Natural killer cell (primary cell): ENCODE measurements at regions not wholly inside any gene's neighbourhood (a gene's known extent, or its start where the extent isn't known, plus 50 kb on each side); places are given as distances from the start of the nearest gene placed in this dataset.

Source experiments
- ATAC-seq, 3 donors: fragments of 150-1000 bp in 2 of 3; fragments of 200-7000 bp in 1 of 3; cut with Tn5 transposase; 1 replicate in 1 of 3; 2 replicates in 2 of 3; pipeline ENCODE4 v1.10.0; 2021; ENCODE audit warnings: mild to moderate bottlenecking in 2 of 3, moderate library complexity in 2 of 3
- DNase-seq, 2 donors: peaks; one replicate each; pipeline versions ENCODE4 v3.0.0 to v3.0.0-alpha.2; 2013 to 2021; ENCODE audit warnings: mixed read lengths in 1 of 2
- H3K27ac ChIP-seq: one replicate; pipeline ENCODE4 v1.5.1; 2013; ENCODE audit warnings: mild to moderate bottlenecking, low read length
- H3K27me3 ChIP-seq: one replicate; pipeline ENCODE4 v1.6.1; 2013; ENCODE audit warnings: low read length; ENCODE audit not compliant: control insufficient read depth, insufficient read depth
- H3K36me3 ChIP-seq: one replicate; pipeline ENCODE4 v1.6.1; 2013; ENCODE audit warnings: low read length; ENCODE audit not compliant: control insufficient read depth, insufficient read depth
- H3K4me1 ChIP-seq: one replicate; pipeline ENCODE4 v1.6.1; 2013; ENCODE audit warnings: low read length; ENCODE audit not compliant: control insufficient read depth, insufficient read depth
- H3K4me3 ChIP-seq: one replicate; pipeline ENCODE4 v1.5.1; 2013; ENCODE audit warnings: low read length
- H3K9me3 ChIP-seq: one replicate; pipeline ENCODE4 v1.6.1; 2013; ENCODE audit warnings: low read length; ENCODE audit not compliant: control insufficient read depth, insufficient read depth
- H3K27ac Mint-ChIP-seq, 2 donors: one replicate each; pipeline ENCODE4 v1.8.0; 2022; ENCODE audit warnings: mild to moderate bottlenecking in 2 of 2, mixed read lengths in 2 of 2, moderate library complexity in 1 of 2
- H3K27me3 Mint-ChIP-seq, 2 donors: one replicate each; pipeline ENCODE4 v1.8.0; 2022; ENCODE audit warnings: low read depth in 2 of 2, mixed read lengths in 2 of 2
- H3K36me3 Mint-ChIP-seq: one replicate; pipeline ENCODE4 v1.8.0; 2022; ENCODE audit warnings: mixed read lengths
- H3K4me1 Mint-ChIP-seq, 2 donors: one replicate each; pipeline ENCODE4 v1.8.0; 2022; ENCODE audit warnings: mixed read lengths in 2 of 2
- H3K4me3 Mint-ChIP-seq: one replicate; pipeline ENCODE4 v1.8.0; 2022; ENCODE audit warnings: mild to moderate bottlenecking, moderate library complexity, mixed read lengths
- H3K9me3 Mint-ChIP-seq, 2 donors: one replicate each; pipeline ENCODE4 v1.8.0; 2022; ENCODE audit warnings: mixed read lengths in 2 of 2
- WGBS: methylation state at CpG from one replicate; pipeline ENCODE4 v1.1.7; 2013; ENCODE audit warnings: missing lambda C conversion rate; ENCODE audit not compliant: insufficient coverage; 5-methylcytosine and 5-hydroxymethylcytosine counted together
- intact Hi-C: fragments of 100-400 bp; cut with micrococcal nuclease; formaldehyde crosslinking; loops from one replicate; pipeline ENCODE4 v1.14.2; 2022
- TF ChIP-seq, protein P1 (sequence below): fragments of 200-600 bp; IDR thresholded peaks from one replicate; pipeline ENCODE4 v1.8.0; 2022; ENCODE audit warnings: antibody characterized with exemption

DNA sequence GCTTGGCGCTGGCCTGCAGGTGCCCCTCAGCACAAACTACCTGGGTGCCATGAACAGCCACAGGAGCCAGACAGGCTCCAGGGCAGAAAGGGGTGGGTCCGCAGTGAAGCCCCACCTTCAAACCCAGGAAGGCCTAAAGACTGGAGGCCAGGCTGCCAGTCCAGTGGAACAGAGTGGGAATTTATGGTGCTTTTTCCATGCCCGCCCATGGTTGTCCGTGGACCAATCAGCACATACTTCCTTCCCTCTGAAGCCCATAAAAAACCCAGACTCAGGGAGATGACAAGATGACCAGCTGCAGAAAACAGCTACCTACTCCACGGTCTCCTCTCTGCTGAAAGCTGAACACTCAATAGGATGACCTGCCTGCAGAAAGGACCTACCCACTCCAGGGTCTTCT lies 275.4 kb upstream of the ADRA1B start:
- WGBS = 92% methylated on average over 5 of the region's 5 CpGs
- DNase-seq (no peak), ATAC-seq (no peak)
- Mint-ChIP-seq H3K4me1 (no peaks in the 10 kb centered on the region), H3K4me3 (no peak overlapping the region), H3K27ac (no peak overlapping the region), H3K27me3 (peaks cover 4 to 19% of the 10 kb centered on the region in 2 donors), H3K9me3 (no peaks in the 10 kb centered on the region), H3K36me3 (no peaks in the 10 kb centered on the region)
- H3K27me3 ChIP-seq = no peaks in the 10 kb centered on the region
- H3K4me3 ChIP-seq = no peak overlapping the region
- intact Hi-C loops = no loop called here
- no peaks in the 10 kb centered on the region for H3K9me3 ChIP-seq
- H3K36me3 ChIP-seq = no peaks in the 10 kb centered on the region
- no peaks in the 10 kb centered on the region for H3K4me1 ChIP-seq
- no peak overlapping the region for H3K27ac ChIP-seq
- TF ChIP-seq, protein P1, sequence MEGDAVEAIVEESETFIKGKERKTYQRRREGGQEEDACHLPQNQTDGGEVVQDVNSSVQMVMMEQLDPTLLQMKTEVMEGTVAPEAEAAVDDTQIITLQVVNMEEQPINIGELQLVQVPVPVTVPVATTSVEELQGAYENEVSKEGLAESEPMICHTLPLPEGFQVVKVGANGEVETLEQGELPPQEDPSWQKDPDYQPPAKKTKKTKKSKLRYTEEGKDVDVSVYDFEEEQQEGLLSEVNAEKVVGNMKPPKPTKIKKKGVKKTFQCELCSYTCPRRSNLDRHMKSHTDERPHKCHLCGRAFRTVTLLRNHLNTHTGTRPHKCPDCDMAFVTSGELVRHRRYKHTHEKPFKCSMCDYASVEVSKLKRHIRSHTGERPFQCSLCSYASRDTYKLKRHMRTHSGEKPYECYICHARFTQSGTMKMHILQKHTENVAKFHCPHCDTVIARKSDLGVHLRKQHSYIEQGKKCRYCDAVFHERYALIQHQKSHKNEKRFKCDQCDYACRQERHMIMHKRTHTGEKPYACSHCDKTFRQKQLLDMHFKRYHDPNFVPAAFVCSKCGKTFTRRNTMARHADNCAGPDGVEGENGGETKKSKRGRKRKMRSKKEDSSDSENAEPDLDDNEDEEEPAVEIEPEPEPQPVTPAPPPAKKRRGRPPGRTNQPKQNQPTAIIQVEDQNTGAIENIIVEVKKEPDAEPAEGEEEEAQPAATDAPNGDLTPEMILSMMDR = no peak

DNA sequence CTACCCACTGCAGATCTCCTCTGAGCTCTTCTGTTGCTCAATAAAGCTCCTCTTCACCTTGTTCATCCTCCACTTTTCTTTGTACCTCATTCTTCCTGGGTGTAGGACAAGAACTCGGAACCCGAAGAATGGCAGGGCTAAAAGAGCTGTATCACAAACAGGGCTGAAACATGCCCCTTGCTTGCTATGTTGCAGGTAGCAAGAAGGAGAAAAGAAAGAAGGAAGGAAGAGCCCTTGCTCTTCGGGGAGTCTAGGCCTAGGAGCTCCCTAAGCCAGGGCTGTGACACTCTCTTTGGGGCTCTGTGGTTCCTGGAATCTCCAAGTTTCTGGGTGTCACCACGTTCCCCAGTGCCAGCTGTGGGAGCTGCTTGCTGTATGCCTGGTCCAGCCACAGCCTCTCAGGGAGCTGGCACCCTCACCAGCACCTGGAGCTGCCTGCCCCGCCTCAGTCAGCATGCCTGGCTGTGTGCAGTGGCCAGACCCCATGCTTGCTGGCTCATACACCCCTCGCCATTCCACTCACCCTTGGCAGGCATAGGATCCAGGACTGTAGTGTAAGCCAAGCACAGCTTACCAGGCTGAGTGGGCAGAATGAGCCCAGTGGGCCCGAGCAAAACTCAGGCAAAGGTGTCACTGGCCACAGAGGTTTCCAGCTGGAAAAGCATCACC lies 274.8 kb upstream of the ADRA1B start:
- Histone ChIP-seq H3K36me3 (no peaks in the 10 kb centered on the region), H3K4me3 (no peak overlapping the region), H3K9me3 (no peaks in the 10 kb centered on the region), H3K27ac (no peak overlapping the region), H3K27me3 (no peaks in the 10 kb centered on the region), H3K4me1 (no peaks in the 10 kb centered on the region)
- Mint-ChIP-seq H3K4me3 (no peak overlapping the region), H3K27me3 (peaks cover 6 to 21% of the 10 kb centered on the region in 2 donors), H3K4me1 (no peaks in the 10 kb centered on the region), H3K27ac (no peak overlapping the region), H3K9me3 (no peaks in the 10 kb centered on the region), H3K36me3 (no peaks in the 10 kb centered on the region)
- DNase-seq = no peak
- ATAC-seq = no peak
- 83% methylated on average over 7 of the region's 7 CpGs for WGBS
- TF ChIP-seq, protein P1 = no peak
- intact Hi-C loops = no loop called here

DNA sequence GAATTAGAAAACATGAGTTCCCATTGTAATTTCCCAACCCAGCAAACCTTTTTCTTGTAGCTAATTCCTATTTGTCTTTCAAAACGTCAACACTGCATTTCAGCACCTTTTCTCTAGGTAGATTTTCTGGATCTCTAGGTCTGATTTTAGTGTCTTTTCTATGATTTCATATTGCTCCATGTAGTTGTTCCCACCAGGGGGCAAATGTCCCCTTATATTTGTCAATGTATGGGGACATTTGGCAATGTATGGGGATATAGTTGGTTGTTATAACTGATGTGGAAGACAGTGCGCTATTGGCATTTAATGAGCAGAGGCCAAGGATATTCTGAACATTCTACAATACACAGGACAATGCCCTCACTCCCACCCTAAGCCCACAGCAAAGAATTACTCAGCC lies 273.9 kb upstream of the ADRA1B start:
- H3K4me1 ChIP-seq = no peaks in the 10 kb centered on the region
- H3K4me3 ChIP-seq = no peak overlapping the region
- no peak overlapping the region for H3K27ac Mint-ChIP-seq
- H3K9me3 ChIP-seq = no peaks in the 10 kb centered on the region
- TF ChIP-seq, protein P1 = no peak
- intact Hi-C loops = no loop called here
- no peaks in the 10 kb centered on the region for H3K27me3 ChIP-seq
- DNase-seq (no peak), ATAC-seq (no peak)
- H3K4me1 Mint-ChIP-seq = no peaks in the 10 kb centered on the region
- 86% methylated on average over 1 of the region's 2 CpGs for WGBS
- no peaks in the 10 kb centered on the region for H3K36me3 ChIP-seq
- H3K36me3 Mint-ChIP-seq = no peaks in the 10 kb centered on the region
- H3K27ac ChIP-seq = no peak overlapping the region
- H3K27me3 Mint-ChIP-seq = peaks cover 10 to 20% of the 10 kb centered on the region in 2 donors
- H3K9me3 Mint-ChIP-seq = no peaks in the 10 kb centered on the region
- H3K4me3 Mint-ChIP-seq = no peak overlapping the region

DNA sequence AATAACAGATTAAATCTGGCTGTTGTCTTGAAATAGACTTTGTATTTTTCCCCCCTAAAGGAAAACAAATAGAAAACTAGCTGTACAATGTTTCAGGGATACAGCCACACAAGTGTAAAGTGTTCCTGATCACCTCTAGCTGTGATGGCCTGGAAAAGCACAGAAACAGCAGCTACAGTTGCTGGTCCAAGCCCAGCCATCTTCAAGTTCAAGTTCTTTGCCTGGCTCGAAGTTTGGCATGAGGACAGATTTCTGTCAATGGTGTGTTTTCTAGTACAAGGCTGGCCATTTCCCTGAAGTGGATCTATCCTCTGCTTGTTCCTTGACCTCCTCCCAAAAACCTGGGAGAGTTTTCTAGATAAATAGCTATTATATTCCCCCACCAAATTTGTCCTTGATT lies 272.2 kb upstream of the ADRA1B start:
- no peaks in the 10 kb centered on the region for H3K9me3 ChIP-seq
- Mint-ChIP-seq H3K4me3 (no peak overlapping the region), H3K4me1 (no peaks in the 10 kb centered on the region), H3K36me3 (no peaks in the 10 kb centered on the region), H3K27ac (no peak overlapping the region), H3K27me3 (peaks cover 10 to 15% of the 10 kb centered on the region in 2 donors), H3K9me3 (no peaks in the 10 kb centered on the region)
- intact Hi-C loops = no loop called here
- H3K27ac ChIP-seq = no peak overlapping the region
- ATAC-seq (no peak), DNase-seq (no peak)
- WGBS = 73% methylated on average over 1 of the region's 1 CpG
- H3K4me1 ChIP-seq = no peaks in the 10 kb centered on the region
- no peaks in the 10 kb centered on the region for H3K36me3 ChIP-seq
- H3K4me3 ChIP-seq = no peak overlapping the region
- H3K27me3 ChIP-seq = no peaks in the 10 kb centered on the region
- TF ChIP-seq, protein P1 = no peak
